SK-N-SH treated with all-trans-retinoic acid at 6 μM for 48 hours (cell line): ENCODE measurements at regions not wholly inside any gene's neighbourhood (a gene's known extent, or its start where the extent isn't known, plus 50 kb on each side); places are given as distances from the start of the nearest gene placed in this dataset.

ENCODE experiments used
- ATAC-seq: fragments of 200-7000 bp; cut with Tn5 transposase; 3 replicates; pipeline ENCODE4 v1.9.1; 2020; ENCODE audit warnings: mild to moderate bottlenecking, moderate library complexity
- ARNTL ChIP-seq: fragments of 450-650 bp; formaldehyde crosslinking; IDR thresholded peaks from 2 replicates; pipeline ENCODE4 v1.5.0; 2020; ENCODE audit warnings: low read depth, mild to moderate bottlenecking, moderate library complexity, borderline replicate concordance
- BACH2 ChIP-seq: fragments of 250-450 bp; sonication (Bioruptor Pico); IDR thresholded peaks from 2 replicates; pipeline ENCODE4 v1.9.0; 2021; ENCODE audit warnings: mild to moderate bottlenecking, borderline replicate concordance
- CSDC2 ChIP-seq: fragments of 250-450 bp; sonication (Bioruptor Pico); IDR thresholded peaks from 2 replicates; pipeline ENCODE4 v1.5.0; 2020; ENCODE audit warnings: mild to moderate bottlenecking, moderate library complexity
- ESRRG ChIP-seq: fragments of 250-450 bp; sonication (Bioruptor Pico); IDR thresholded peaks from 2 replicates; pipeline ENCODE4 v1.6.1; 2021; ENCODE audit warnings: mild to moderate bottlenecking
- GLIS3 ChIP-seq: fragments of 250-450 bp; sonication (Bioruptor Pico); IDR thresholded peaks from 2 replicates; pipeline ENCODE4 v1.5.0; 2020; ENCODE audit warnings: mild to moderate bottlenecking, moderate library complexity
- ISL1 ChIP-seq: fragments of 250-450 bp; sonication (Bioruptor Pico); IDR thresholded peaks from 2 replicates; pipeline ENCODE4 v2.1.2; 2022; ENCODE audit warnings: mild to moderate bottlenecking, moderate library complexity
- OSR1 ChIP-seq: fragments of 250-450 bp; sonication (Bioruptor Pico); IDR thresholded peaks from 2 replicates; pipeline ENCODE4 v1.8.0; 2022; ENCODE audit warnings: moderate library complexity, mild to moderate bottlenecking, inconsistent platforms
- PATZ1 ChIP-seq: fragments of 250-450 bp; sonication (Bioruptor Pico); IDR thresholded peaks from 2 replicates; pipeline ENCODE4 v1.8.0; 2020; ENCODE audit warnings: mild to moderate bottlenecking, moderate library complexity, borderline replicate concordance
- POU6F1 ChIP-seq: fragments of 250-450 bp; sonication (Bioruptor Pico); IDR thresholded peaks from 2 replicates; pipeline ENCODE4 v1.8.0; 2021; ENCODE audit warnings: low read depth, mild to moderate bottlenecking, moderate library complexity, borderline replicate concordance
- PPARA ChIP-seq: fragments of 250-450 bp; sonication (Bioruptor Pico); IDR thresholded peaks from 2 replicates; pipeline ENCODE4 v1.5.0; 2020; ENCODE audit warnings: mild to moderate bottlenecking, borderline replicate concordance
- RARB ChIP-seq: fragments of 250-450 bp; sonication (Bioruptor Pico); IDR thresholded peaks from 2 replicates; pipeline ENCODE4 v1.8.0; 2021; ENCODE audit warnings: mild to moderate bottlenecking, moderate library complexity
- TCF4 ChIP-seq: fragments of 250-450 bp; sonication (Bioruptor Pico); IDR thresholded peaks from 2 replicates; pipeline ENCODE4 v1.8.0; 2021; ENCODE audit warnings: mild to moderate bottlenecking, moderate library complexity, borderline replicate concordance
- TOX ChIP-seq: fragments of 250-450 bp; sonication (Bioruptor Pico); IDR thresholded peaks from 2 replicates; pipeline ENCODE4 v1.8.0; 2021; ENCODE audit warnings: mild to moderate bottlenecking, moderate library complexity, borderline replicate concordance
- TSHZ2 ChIP-seq: fragments of 250-450 bp; sonication (Bioruptor Pico); IDR thresholded peaks from 2 replicates; pipeline ENCODE4 v1.5.0; 2020; ENCODE audit warnings: mild to moderate bottlenecking, moderate library complexity
- ZC3H10 ChIP-seq: fragments of 250-450 bp; sonication (Bioruptor Pico); IDR thresholded peaks from 2 replicates; pipeline ENCODE4 v1.5.1; 2021; ENCODE audit warnings: mild to moderate bottlenecking, moderate library complexity
- ZFP30 ChIP-seq: fragments of 450-650 bp; formaldehyde crosslinking; IDR thresholded peaks from 2 replicates; pipeline ENCODE4 v1.5.0; 2022; ENCODE audit warnings: mild to moderate bottlenecking, moderate library complexity
- ZNF565 ChIP-seq: fragments of 450-650 bp; formaldehyde crosslinking; conservative IDR thresholded peaks from 2 replicates; pipeline ENCODE4 v1.5.0; 2020; ENCODE audit warnings: low read depth, mild to moderate bottlenecking, moderate library complexity
- ZNF70 ChIP-seq: fragments of 450-650 bp; formaldehyde crosslinking; IDR thresholded peaks from 2 replicates; pipeline ENCODE4 v1.5.0; 2020; ENCODE audit warnings: mild to moderate bottlenecking, moderate library complexity
- ZNF8 ChIP-seq: fragments of 450-650 bp; formaldehyde crosslinking; IDR thresholded peaks from 2 replicates; pipeline ENCODE4 v1.5.0; 2020; ENCODE audit warnings: mild to moderate bottlenecking, moderate library complexity
- TF ChIP-seq, protein P1 (sequence below): fragments of 250-450 bp; sonication (Bioruptor Pico); IDR thresholded peaks from 2 replicates; pipeline ENCODE4 v1.5.1; 2020; ENCODE audit warnings: low read depth, mild to moderate bottlenecking, moderate library complexity
- TF ChIP-seq, protein P2 (sequence below): fragments of 250-450 bp; sonication (Bioruptor Pico); IDR thresholded peaks from 2 replicates; pipeline ENCODE4 v1.5.1; 2021; ENCODE audit warnings: mild to moderate bottlenecking, moderate library complexity

GRCh38 chr1:234726359-234726943 lies 116.5 kb upstream of the IRF2BP2 start:
- ATAC-seq, result no peak
- TF ChIP-seq ZC3H10 (CRISPR knock-in tag) (no peak), ZNF8 (CRISPR knock-in tag) (no peak), OSR1 (CRISPR knock-in tag) (no peak), ZFP30 (CRISPR knock-in tag) (no peak), RARB (CRISPR knock-in tag) (no peak), GLIS3 (CRISPR knock-in tag) (no peak), TOX (CRISPR knock-in tag) (no peak), TCF4 (CRISPR knock-in tag) (no peak), CSDC2 (CRISPR knock-in tag) (no peak)
- TF ChIP-seq, protein P1, sequence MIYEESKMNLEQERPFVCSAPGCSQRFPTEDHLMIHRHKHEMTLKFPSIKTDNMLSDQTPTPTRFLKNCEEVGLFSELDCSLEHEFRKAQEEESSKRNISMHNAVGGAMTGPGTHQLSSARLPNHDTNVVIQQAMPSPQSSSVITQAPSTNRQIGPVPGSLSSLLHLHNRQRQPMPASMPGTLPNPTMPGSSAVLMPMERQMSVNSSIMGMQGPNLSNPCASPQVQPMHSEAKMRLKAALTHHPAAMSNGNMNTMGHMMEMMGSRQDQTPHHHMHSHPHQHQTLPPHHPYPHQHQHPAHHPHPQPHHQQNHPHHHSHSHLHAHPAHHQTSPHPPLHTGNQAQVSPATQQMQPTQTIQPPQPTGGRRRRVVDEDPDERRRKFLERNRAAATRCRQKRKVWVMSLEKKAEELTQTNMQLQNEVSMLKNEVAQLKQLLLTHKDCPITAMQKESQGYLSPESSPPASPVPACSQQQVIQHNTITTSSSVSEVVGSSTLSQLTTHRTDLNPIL, result no peak
- TF ChIP-seq, protein P2, sequence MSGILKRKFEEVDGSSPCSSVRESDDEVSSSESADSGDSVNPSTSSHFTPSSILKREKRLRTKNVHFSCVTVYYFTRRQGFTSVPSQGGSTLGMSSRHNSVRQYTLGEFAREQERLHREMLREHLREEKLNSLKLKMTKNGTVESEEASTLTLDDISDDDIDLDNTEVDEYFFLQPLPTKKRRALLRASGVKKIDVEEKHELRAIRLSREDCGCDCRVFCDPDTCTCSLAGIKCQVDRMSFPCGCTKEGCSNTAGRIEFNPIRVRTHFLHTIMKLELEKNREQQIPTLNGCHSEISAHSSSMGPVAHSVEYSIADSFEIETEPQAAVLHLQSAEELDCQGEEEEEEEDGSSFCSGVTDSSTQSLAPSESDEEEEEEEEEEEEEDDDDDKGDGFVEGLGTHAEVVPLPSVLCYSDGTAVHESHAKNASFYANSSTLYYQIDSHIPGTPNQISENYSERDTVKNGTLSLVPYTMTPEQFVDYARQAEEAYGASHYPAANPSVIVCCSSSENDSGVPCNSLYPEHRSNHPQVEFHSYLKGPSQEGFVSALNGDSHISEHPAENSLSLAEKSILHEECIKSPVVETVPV (CRISPR knock-in tag), result no peak
- TF ChIP-seq, all 23 proteins: peak for 0

- TF ChIP-seq TSHZ2 (0 out of 2 replicates have a peak, but pooled peaks have one; percentile 10), ISL1 (no peak), ZC3H10 (CRISPR knock-in tag) (0 out of 2 replicates have a peak, but pooled peaks have one; percentile 22)
- no peak for ATAC-seq
Measured at GRCh38 chr1:234725177-234726132, 115.5 kb upstream of the IRF2BP2 start.

DNA sequence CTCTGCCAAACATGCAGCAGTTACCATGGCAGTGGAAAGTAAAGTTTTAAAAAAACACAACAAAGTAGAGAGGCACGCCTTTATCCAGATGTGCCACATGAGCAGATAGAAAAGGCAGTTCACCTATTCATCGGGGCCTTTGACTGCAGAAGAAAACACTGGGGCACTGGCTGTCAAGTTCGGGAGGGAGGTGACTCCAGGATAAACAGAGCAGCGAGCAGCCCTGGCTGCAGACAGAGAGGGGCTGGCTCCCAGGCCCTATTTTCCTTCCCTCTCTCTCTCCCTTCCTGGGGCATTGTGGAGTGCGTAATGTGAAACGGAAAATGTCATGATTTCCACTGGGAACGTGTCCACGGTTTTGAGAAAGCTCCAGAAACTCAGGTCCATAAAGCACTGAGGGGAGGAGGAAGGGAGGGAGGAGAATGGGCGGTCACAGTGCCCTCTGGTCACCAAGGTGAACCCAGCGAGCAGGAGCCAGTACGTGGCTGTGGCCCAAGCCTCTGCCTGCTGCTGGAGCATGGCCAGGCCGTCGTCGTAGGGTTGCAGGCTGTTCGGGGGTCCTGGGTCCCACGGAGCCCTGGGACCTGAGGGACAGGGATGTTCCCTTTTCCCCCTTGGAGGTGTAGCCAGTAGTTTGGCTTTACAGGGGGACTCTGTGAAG lies 114.7 kb upstream of the IRF2BP2 start:
- ATAC-seq, result peak; percentile 56
- no peak for TF ChIP-seq PPARA (CRISPR knock-in tag)
- 0 out of 2 replicates have a peak, but pooled peaks have one; percentile 26 for TF ChIP-seq ZC3H10 (CRISPR knock-in tag)
- TF ChIP-seq PATZ1 (CRISPR knock-in tag), result no peak
- TF ChIP-seq ISL1, result no peak
- TF ChIP-seq POU6F1 (CRISPR knock-in tag), result no peak
- TF ChIP-seq ZNF8 (CRISPR knock-in tag), result no peak
- peak; percentile 67; the same call in 1 of the 2 replicates for TF ChIP-seq TSHZ2
- TF ChIP-seq, protein P2 (CRISPR knock-in tag), result no peak
- 0 out of 2 replicates have a peak, but pooled peaks have one; percentile 4 for TF ChIP-seq TOX (CRISPR knock-in tag)
- TF ChIP-seq BACH2 (CRISPR knock-in tag), result no peak
- no peak for TF ChIP-seq ZNF70 (CRISPR knock-in tag)
- TF ChIP-seq ARNTL, result no peak
- no peak for TF ChIP-seq GLIS3 (CRISPR knock-in tag)
- no peak for TF ChIP-seq ZNF565
- TF ChIP-seq ESRRG, result no peak
